Right atrium auricular region (tissue), 2 donors: ENCODE measurements at regions not wholly inside any gene's neighbourhood (a gene's known extent, or its start where the extent isn't known, plus 50 kb on each side); places are given as distances from the start of the nearest gene placed in this dataset.
A peak's percentile ranks its signal among the peaks of the same experiment; 100 is the strongest.

Experiments
- DNase-seq: peaks from one replicate; pipeline ENCODE4 v3.0.0-alpha.2; 2019; ENCODE audit warnings: low spot score
- H3K27ac ChIP-seq, 2 donors: fragments of 200-600 bp; sonication (generic); 1 replicate in 1 of 2; 2 replicates in 1 of 2; pipeline ENCODE4 v1.5.1; 2016 to 2019
- H3K27me3 ChIP-seq, 2 donors: fragments of 200-600 bp; sonication (generic); one replicate each; pipeline versions ENCODE4 v1.5.1 to v1.6.0; 2017 to 2019
- H3K36me3 ChIP-seq: fragments of 200-600 bp; sonication (generic); one replicate; pipeline ENCODE4 v1.5.1; 2016
- H3K4me1 ChIP-seq, 2 donors: fragments of 200-600 bp; sonication (generic); one replicate each; pipeline versions ENCODE4 v1.5.1 to v1.6.0; 2017 to 2019
- H3K4me3 ChIP-seq, 2 donors: fragments of 200-600 bp; sonication (generic); 1 replicate in 1 of 2; 2 replicates in 1 of 2; pipeline ENCODE4 v1.5.1; 2017 to 2019; ENCODE audit warnings: mild to moderate bottlenecking in 1 of 2, moderate library complexity in 1 of 2
- H3K9me3 ChIP-seq, 2 donors: fragments of 200-600 bp; sonication (generic); one replicate each; pipeline ENCODE4 v1.5.1; 2019
- TF ChIP-seq, protein P1 (sequence below), 2 donors: fragments of 200-600 bp; sonication (generic); IDR thresholded peaks; one replicate each; pipeline ENCODE4 v1.5.1; 2019; ENCODE audit warnings: antibody characterized with exemption in 2 of 2

DNA sequence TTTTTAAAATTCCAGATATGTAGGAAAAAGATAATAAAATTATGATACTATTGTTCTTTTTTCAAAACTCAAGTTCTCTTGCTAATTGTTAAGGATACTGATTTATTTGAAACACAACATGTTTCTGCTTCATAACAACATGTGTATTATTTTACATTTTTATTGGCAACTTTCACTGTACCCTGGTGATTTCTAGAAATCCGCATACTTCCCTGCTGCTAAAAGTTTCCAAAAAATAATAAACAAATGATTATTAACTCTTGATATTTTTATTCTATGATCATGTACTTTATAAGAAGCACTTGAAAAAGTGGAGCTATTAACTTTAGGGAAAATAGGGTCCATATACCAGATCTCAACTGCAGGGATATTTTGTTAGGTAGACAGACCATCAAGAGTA, 71.2 kb upstream of the HCCS start:
- H3K4me3 ChIP-seq = no peak overlapping the region
- H3K27ac ChIP-seq = no peak overlapping the region
- H3K9me3 ChIP-seq = peaks cover 0 to 5% of the 10 kb centered on the region in 2 donors
- no peaks in the 10 kb centered on the region for H3K36me3 ChIP-seq
- no peaks in the 10 kb centered on the region for H3K27me3 ChIP-seq
- TF ChIP-seq, protein P1, sequence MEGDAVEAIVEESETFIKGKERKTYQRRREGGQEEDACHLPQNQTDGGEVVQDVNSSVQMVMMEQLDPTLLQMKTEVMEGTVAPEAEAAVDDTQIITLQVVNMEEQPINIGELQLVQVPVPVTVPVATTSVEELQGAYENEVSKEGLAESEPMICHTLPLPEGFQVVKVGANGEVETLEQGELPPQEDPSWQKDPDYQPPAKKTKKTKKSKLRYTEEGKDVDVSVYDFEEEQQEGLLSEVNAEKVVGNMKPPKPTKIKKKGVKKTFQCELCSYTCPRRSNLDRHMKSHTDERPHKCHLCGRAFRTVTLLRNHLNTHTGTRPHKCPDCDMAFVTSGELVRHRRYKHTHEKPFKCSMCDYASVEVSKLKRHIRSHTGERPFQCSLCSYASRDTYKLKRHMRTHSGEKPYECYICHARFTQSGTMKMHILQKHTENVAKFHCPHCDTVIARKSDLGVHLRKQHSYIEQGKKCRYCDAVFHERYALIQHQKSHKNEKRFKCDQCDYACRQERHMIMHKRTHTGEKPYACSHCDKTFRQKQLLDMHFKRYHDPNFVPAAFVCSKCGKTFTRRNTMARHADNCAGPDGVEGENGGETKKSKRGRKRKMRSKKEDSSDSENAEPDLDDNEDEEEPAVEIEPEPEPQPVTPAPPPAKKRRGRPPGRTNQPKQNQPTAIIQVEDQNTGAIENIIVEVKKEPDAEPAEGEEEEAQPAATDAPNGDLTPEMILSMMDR (IDR thresholded peaks at IDR 0.05) = no peak
- DNase-seq = no peak
- H3K4me1 ChIP-seq = no peaks in the 10 kb centered on the region

DNA sequence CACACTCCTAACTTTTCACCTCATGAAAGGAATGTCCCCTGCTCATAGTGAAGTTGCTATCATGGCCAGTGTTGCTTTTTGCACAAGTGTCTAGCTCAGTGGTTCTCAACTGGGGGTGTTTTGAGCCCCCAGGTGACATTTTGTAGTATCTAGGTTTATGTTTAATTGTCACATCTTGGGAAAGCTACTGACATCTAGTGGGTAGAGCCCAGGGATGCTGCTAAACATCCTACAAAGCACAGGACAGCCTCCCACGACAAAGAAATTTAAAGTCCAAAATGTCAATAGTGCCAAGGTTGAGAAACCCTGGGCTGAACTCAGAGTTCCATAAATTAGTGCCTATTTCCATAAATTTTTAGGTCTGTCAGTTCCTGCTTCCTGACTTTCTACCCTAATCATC, 70.7 kb upstream of the HCCS start:
- Histone ChIP-seq H3K4me3 (no peak overlapping the region), H3K27me3 (no peaks in the 10 kb centered on the region), H3K4me1 (no peaks in the 10 kb centered on the region), H3K9me3 (peaks cover 0 to 8% of the 10 kb centered on the region in 2 donors), H3K36me3 (no peaks in the 10 kb centered on the region), H3K27ac (no peak overlapping the region)
- TF ChIP-seq, protein P1 (IDR thresholded peaks at IDR 0.05) = peak in 1 of 2 donors; percentile 13
- no peak for DNase-seq

DNA sequence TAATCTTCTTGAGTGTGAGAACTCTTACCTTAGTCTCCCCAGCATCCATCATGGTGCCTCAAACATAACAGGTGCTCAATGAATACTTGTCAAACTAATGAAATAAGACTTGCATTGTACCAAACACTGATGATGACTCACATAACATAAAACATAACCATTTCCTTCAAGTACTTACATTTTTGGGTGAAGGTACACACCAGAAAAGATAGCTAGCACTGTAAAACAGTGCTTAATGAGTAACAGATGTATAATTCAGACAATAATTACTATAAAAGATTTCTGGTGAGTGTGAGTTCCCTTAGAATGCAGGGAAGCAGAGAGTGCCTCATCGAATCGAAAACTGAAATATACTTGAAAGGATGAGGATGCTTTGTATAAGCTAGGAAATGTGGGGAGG, 70.1 kb upstream of the HCCS start:
- no peaks in the 10 kb centered on the region for H3K36me3 ChIP-seq
- TF ChIP-seq, protein P1 (IDR thresholded peaks at IDR 0.05) = no peak
- H3K9me3 ChIP-seq = peaks cover 0 to 14% of the 10 kb centered on the region in 2 donors
- H3K27ac ChIP-seq = no peak overlapping the region
- no peaks in the 10 kb centered on the region for H3K27me3 ChIP-seq
- DNase-seq = no peak
- H3K4me1 ChIP-seq = no peaks in the 10 kb centered on the region
- H3K4me3 ChIP-seq = no peak overlapping the region

DNA sequence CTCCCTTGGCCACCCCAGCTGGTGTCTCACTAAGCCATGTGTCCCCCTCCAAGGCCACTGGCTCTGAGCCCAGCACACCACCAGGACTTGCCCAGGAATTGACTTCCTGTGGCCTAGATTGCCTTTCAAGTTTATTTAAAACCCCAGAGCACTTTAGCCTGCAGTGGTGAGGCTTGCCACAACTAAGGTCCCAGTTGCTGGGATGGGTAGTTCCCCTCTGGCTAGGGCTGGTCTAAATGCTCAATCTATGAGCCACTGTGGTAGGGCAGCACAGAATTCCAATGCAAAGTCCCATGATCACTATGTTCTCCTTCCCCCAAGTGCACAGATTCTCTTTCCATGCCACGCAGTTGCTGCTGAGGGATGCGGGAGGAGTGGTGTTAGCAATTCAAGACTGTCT, 61.1 kb upstream of the HCCS start:
- H3K36me3 ChIP-seq = no peaks in the 10 kb centered on the region
- H3K27me3 ChIP-seq = no peaks in the 10 kb centered on the region
- peaks cover 0 to 13% of the 10 kb centered on the region in 2 donors for H3K9me3 ChIP-seq
- TF ChIP-seq, protein P1 (IDR thresholded peaks at IDR 0.05) = no peak
- H3K4me3 ChIP-seq = no peak overlapping the region
- H3K4me1 ChIP-seq = no peaks in the 10 kb centered on the region
- no peak overlapping the region for H3K27ac ChIP-seq
- DNase-seq = no peak

DNA sequence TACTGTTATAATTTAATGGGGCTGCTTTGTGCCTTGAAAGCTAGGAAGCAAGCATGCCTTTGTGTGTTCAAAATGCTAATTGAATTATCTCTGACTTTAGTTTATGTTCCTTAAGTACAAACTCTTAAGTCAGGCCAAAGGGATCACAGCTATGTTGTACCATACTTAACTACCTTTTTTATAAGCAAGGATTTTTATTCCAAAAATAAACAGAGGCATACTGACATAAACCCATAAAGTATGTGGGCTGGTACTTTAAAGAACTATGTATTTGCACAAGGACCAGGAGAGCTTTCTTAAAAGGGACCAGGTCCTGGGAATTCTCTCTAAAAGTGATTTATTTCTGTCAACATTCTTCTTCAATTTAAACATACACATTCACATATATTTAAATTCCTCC, 57.8 kb upstream of the HCCS start:
- TF ChIP-seq, protein P1 (IDR thresholded peaks at IDR 0.05) = no peak
- no peak overlapping the region for H3K4me3 ChIP-seq
- H3K9me3 ChIP-seq = no peaks in the 10 kb centered on the region
- no peaks in the 10 kb centered on the region for H3K27me3 ChIP-seq
- H3K27ac ChIP-seq = no peak overlapping the region
- no peaks in the 10 kb centered on the region for H3K4me1 ChIP-seq
- no peak for DNase-seq
- H3K36me3 ChIP-seq = no peaks in the 10 kb centered on the region
